CD14-positive monocyte (primary cell): ENCODE measurements at regions not wholly inside any gene's neighbourhood (a gene's known extent, or its start where the extent isn't known, plus 50 kb on each side); places are given as distances from the start of the nearest gene placed in this dataset.
"Not testable (repeated sequence)": the region's sequence is repeated elsewhere in the genome, so short reads cannot be mapped to it uniquely, and the experiment has no call there.

Experiments used
- DNase-seq, 3 donors: peaks; one replicate each; pipeline ENCODE4 v3.0.0-alpha.2; 2011 to 2022
- H2AFZ ChIP-seq: 2 replicates; pipeline ENCODE4 v1.6.0; 2012; ENCODE audit warnings: mild to moderate bottlenecking, low read depth, low read length, inconsistent platforms; ENCODE audit not compliant: insufficient read depth, poor library complexity, severe bottlenecking
- H3K27ac ChIP-seq, 2 donors: 1 replicate in 1 of 2; 2 replicates in 1 of 2; pipeline ENCODE4 v1.5.1; 2012 to 2013; ENCODE audit warnings: low read length in 2 of 2, control low read depth in 1 of 2, inconsistent platforms in 1 of 2, low read depth in 1 of 2, mild to moderate bottlenecking in 1 of 2
- H3K27me3 ChIP-seq, 2 donors: one replicate each; pipeline versions ENCODE4 v1.6.0 to v1.6.1; 2011 to 2013; ENCODE audit warnings: low read length in 2 of 2; ENCODE audit not compliant: control insufficient read depth in 2 of 2, insufficient read depth in 2 of 2
- H3K36me3 ChIP-seq, 2 donors: replicated peaks in 1 of 2; 1 replicate in 1 of 2; 2 replicates in 1 of 2; pipeline versions ENCODE4 v1.5.1 to v1.6.1; 2012 to 2013; ENCODE audit warnings: low read length in 2 of 2, control low read depth in 1 of 2, inconsistent platforms in 1 of 2, mild to moderate bottlenecking in 1 of 2; ENCODE audit not compliant: insufficient read depth in 2 of 2, control insufficient read depth in 1 of 2
- H3K4me1 ChIP-seq, 2 donors: 1 replicate in 1 of 2; 2 replicates in 1 of 2; pipeline versions ENCODE4 v1.5.1 to v1.6.1; 2012 to 2013; ENCODE audit warnings: low read length in 2 of 2, control low read depth in 1 of 2, inconsistent platforms in 1 of 2, mild to moderate bottlenecking in 1 of 2, moderate library complexity in 1 of 2; ENCODE audit not compliant: insufficient read depth in 2 of 2, control insufficient read depth in 1 of 2
- H3K4me2 ChIP-seq: replicated peaks from 2 replicates; pipeline ENCODE3; 2012; ENCODE audit warnings: low read length, moderate library complexity, mild to moderate bottlenecking; ENCODE audit not compliant: poor library complexity, severe bottlenecking; ENCODE audit errors: extremely low read depth
- H3K4me3 ChIP-seq, 3 experiments: fragments of 200-600 bp in 1 of 3; sonication (generic) in 1 of 3; replicated peaks in 1 of 3; 1 replicate in 2 of 3; 2 replicates in 1 of 3; pipeline ENCODE4 v1.5.1; 2011 to 2013; ENCODE audit warnings: low read length in 3 of 3, mild to moderate bottlenecking in 3 of 3, control low read depth in 2 of 3, low read depth in 2 of 3, inconsistent platforms in 1 of 3, moderate library complexity in 1 of 3
- H3K79me2 ChIP-seq: 2 replicates; pipeline ENCODE4 v1.6.0; 2012; ENCODE audit warnings: mild to moderate bottlenecking, control low read depth, inconsistent platforms, low read length, moderate library complexity; ENCODE audit not compliant: insufficient read depth
- H3K9ac ChIP-seq: 2 replicates; pipeline ENCODE4 v1.6.0; 2017; ENCODE audit warnings: low read length, mild to moderate bottlenecking; ENCODE audit not compliant: insufficient read depth, poor library complexity, severe bottlenecking
- H3K9me3 ChIP-seq, 2 donors: replicated peaks in 1 of 2; 1 replicate in 1 of 2; 2 replicates in 1 of 2; pipeline versions ENCODE4 v1.5.1 to v1.6.1; 2012 to 2013; ENCODE audit warnings: low read length in 2 of 2, control low read depth in 1 of 2; ENCODE audit not compliant: control insufficient read depth in 1 of 2, insufficient read depth in 1 of 2
- H4K20me1 ChIP-seq: 2 replicates; pipeline ENCODE4 v1.6.0; 2012; ENCODE audit warnings: mild to moderate bottlenecking, low read length, control low read depth, moderate library complexity; ENCODE audit not compliant: insufficient read depth
- H3K27ac Mint-ChIP-seq, 7 donors: one replicate each; pipeline ENCODE4 v1.8.0; 2020; ENCODE audit warnings: mild to moderate bottlenecking in 7 of 7, mixed read lengths in 7 of 7, moderate library complexity in 6 of 7, inconsistent platforms in 2 of 7
- H3K27me3 Mint-ChIP-seq, 3 donors: one replicate each; pipeline ENCODE4 v1.8.0; 2021 to 2022; ENCODE audit warnings: low read depth in 3 of 3, mild to moderate bottlenecking in 3 of 3, mixed read lengths in 3 of 3, moderate library complexity in 3 of 3, inconsistent platforms in 1 of 3
- H3K36me3 Mint-ChIP-seq, 2 donors: one replicate each; pipeline ENCODE4 v1.8.0; 2020; ENCODE audit warnings: mixed read lengths in 2 of 2, inconsistent platforms in 1 of 2, mild to moderate bottlenecking in 1 of 2
- H3K4me1 Mint-ChIP-seq: one replicate; pipeline ENCODE4 v1.8.0; 2020; ENCODE audit warnings: mild to moderate bottlenecking, mixed read lengths
- H3K4me3 Mint-ChIP-seq, 2 donors: one replicate each; pipeline ENCODE4 v1.8.0; 2020; ENCODE audit warnings: mild to moderate bottlenecking in 2 of 2, mixed read lengths in 2 of 2, moderate library complexity in 1 of 2
- H3K9me3 Mint-ChIP-seq, 7 donors: one replicate each; pipeline ENCODE4 v1.8.0; 2020 to 2022; ENCODE audit warnings: mixed read lengths in 7 of 7, mild to moderate bottlenecking in 6 of 7, moderate library complexity in 6 of 7, inconsistent platforms in 2 of 7
- WGBS: methylation state at CpG from one replicate; pipeline ENCODE4 v1.1.5; 2013; ENCODE audit warnings: missing lambda C conversion rate; ENCODE audit not compliant: insufficient coverage; 5-methylcytosine and 5-hydroxymethylcytosine counted together
- intact Hi-C, 2 donors: fragments of 100-400 bp; cut with micrococcal nuclease; formaldehyde crosslinking; loops; one replicate each; pipeline versions ENCODE4 v1.15.0 to v1.15.1; 2023
- TF ChIP-seq, protein P1 (sequence below): fragments of 200-600 bp; IDR thresholded peaks from one replicate; pipeline ENCODE4 v1.8.0; 2022; ENCODE audit warnings: antibody characterized with exemption, mild to moderate bottlenecking

DNA sequence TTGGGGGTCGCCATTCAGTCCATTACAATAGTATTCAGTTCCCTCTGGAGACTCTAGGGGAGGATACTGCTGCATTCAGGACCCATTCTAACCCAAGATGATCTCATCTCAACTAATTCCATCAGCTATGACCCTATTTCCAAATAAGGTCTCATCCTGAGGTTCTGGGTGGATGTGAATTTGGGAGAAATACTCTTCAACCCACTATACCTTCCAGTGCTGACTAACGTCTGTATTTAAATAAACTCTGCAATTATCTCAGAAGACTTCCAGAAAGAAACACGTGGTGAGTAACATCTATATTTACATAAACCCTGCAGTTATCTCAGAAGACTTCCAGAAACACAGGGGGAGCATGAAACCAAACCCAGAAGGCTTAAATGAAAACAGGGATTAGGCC, 1300.7 kb downstream of the PCDH9 start:
- H3K79me2 ChIP-seq, result no peaks in the 10 kb centered on the region
- intact Hi-C loops, result no loop called here

DNA sequence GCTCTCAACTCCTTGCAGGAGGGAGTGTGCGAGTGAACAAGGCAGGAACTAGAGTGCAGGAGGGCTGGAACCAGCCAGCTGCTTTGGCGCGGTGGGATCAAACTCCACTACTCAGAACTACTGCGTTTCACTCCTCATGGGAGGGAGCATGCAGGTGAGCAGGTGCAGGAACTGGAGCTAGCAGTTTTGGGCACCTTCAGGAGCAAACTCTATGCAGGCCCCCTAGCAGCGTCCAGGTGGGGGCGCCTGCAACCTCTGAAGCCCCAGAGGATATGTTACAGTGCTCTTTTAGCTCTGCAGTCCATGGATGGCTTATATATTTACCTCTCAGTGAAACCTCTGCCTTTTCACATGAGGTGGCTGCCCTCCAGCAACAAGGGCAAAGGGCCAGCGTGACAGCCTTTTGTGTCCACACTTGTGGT, 1303.4 kb downstream of the PCDH9 start:
- no peaks in the 10 kb centered on the region for H3K9me3 ChIP-seq
- no peaks in the 10 kb centered on the region for H3K27me3 ChIP-seq
- TF ChIP-seq, protein P1, sequence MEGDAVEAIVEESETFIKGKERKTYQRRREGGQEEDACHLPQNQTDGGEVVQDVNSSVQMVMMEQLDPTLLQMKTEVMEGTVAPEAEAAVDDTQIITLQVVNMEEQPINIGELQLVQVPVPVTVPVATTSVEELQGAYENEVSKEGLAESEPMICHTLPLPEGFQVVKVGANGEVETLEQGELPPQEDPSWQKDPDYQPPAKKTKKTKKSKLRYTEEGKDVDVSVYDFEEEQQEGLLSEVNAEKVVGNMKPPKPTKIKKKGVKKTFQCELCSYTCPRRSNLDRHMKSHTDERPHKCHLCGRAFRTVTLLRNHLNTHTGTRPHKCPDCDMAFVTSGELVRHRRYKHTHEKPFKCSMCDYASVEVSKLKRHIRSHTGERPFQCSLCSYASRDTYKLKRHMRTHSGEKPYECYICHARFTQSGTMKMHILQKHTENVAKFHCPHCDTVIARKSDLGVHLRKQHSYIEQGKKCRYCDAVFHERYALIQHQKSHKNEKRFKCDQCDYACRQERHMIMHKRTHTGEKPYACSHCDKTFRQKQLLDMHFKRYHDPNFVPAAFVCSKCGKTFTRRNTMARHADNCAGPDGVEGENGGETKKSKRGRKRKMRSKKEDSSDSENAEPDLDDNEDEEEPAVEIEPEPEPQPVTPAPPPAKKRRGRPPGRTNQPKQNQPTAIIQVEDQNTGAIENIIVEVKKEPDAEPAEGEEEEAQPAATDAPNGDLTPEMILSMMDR, result no peak
- no peaks in the 10 kb centered on the region for H3K4me1 ChIP-seq
- Mint-ChIP-seq H3K27me3 (no peaks in the 10 kb centered on the region), H3K4me1 (no peaks in the 10 kb centered on the region), H3K4me3 (no peak overlapping the region), H3K27ac (no peak overlapping the region), H3K9me3 (peaks cover 0 to 10% (median 2%) of the 10 kb centered on the region in 7 donors), H3K36me3 (no peaks in the 10 kb centered on the region)
- intact Hi-C loops, result no loop called here
- no peaks in the 10 kb centered on the region for H3K36me3 ChIP-seq
- 33% methylated on average over 3 of the region's 7 CpGs for WGBS
- no peak overlapping the region for H3K9ac ChIP-seq
- no peak overlapping the region for H3K4me3 ChIP-seq
- H2AFZ ChIP-seq, result no peak overlapping the region
- no peaks in the 10 kb centered on the region for H3K79me2 ChIP-seq
- no peak for DNase-seq
- H4K20me1 ChIP-seq, result no peaks in the 10 kb centered on the region
- no peak overlapping the region for H3K4me2 ChIP-seq
- H3K27ac ChIP-seq, result no peak overlapping the region

More for the DNA sequence above, 1300.7 kb downstream of the PCDH9 start:
- H3K9me3 ChIP-seq, result no peaks in the 10 kb centered on the region
- no peak overlapping the region for H3K9ac ChIP-seq
- no peak overlapping the region for H3K4me3 Mint-ChIP-seq
- H3K27ac ChIP-seq, result no peak overlapping the region
- no peaks in the 10 kb centered on the region for H3K27me3 ChIP-seq
- H3K27ac Mint-ChIP-seq, result no peak overlapping the region
- no peak overlapping the region for H3K4me2 ChIP-seq
- TF ChIP-seq, protein P1, result no peak
- H3K36me3 Mint-ChIP-seq, result no peaks in the 10 kb centered on the region
- no peak for DNase-seq
- H3K4me1 ChIP-seq, result no peaks in the 10 kb centered on the region
- H3K27me3 Mint-ChIP-seq, result no peaks in the 10 kb centered on the region
- H3K36me3 ChIP-seq, result no peaks in the 10 kb centered on the region
- no peaks in the 10 kb centered on the region for H3K4me1 Mint-ChIP-seq
- no peak overlapping the region for H3K4me3 ChIP-seq
- H4K20me1 ChIP-seq, result no peaks in the 10 kb centered on the region
- peaks cover 0 to 7% (median 2%) of the 10 kb centered on the region in 7 donors for H3K9me3 Mint-ChIP-seq
- WGBS, result no CpG with 5 or more reads among the region's 3 CpGs
- H2AFZ ChIP-seq, result no peak overlapping the region

DNA sequence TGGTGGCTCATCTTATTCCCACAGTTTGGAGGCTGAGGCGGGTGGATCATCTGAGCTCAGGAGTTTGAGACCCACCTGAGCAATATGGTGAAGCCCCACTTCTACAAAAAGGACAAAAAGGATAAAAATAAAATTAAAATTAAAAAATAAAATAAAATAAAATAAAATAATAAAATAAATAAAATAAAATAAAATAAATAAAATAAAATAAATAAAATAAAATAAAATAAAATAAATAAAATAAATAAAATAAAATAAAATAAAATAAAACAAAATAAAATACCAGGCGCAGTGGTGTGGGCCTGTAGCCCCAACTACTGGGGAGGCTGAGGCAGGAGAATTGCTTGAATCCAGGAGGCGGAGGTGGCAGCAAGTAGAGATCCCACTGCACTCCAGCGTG, 1307.3 kb downstream of the PCDH9 start:
- DNase-seq, H3K4me3 Mint-ChIP-seq, H3K9me3 Mint-ChIP-seq, H3K27ac Mint-ChIP-seq, H3K27me3 ChIP-seq, H3K4me3 ChIP-seq, H3K36me3 Mint-ChIP-seq, H3K9ac ChIP-seq, H3K4me2 ChIP-seq, H3K79me2 ChIP-seq, H3K27ac ChIP-seq, H3K4me1 Mint-ChIP-seq, intact Hi-C loops, H3K36me3 ChIP-seq, H3K9me3 ChIP-seq, H3K4me1 ChIP-seq, H3K27me3 Mint-ChIP-seq, H2AFZ ChIP-seq, H4K20me1 ChIP-seq: not testable (repeated sequence)
- 87% methylated on average over 3 of the region's 4 CpGs for WGBS
